HG03095 (cell line): ENCODE measurements at regions not wholly inside any gene's neighbourhood (a gene's known extent, or its start where the extent isn't known, plus 50 kb on each side); places are given as distances from the start of the nearest gene placed in this dataset.
"Not testable (repeated sequence)": the region's sequence is repeated elsewhere in the genome, so short reads cannot be mapped to it uniquely, and the experiment has no call there.

Source experiments
- ATAC-seq: cut with Tn5 transposase; IDR thresholded peaks from one replicate; pipeline ENCODE4 v1.9.1; 2021; ENCODE audit warnings: moderate library complexity; ENCODE audit not compliant: unreplicated experiment

GRCh38 chr22:47324435-47324990, 562.1 kb downstream of the TBC1D22A start:
- no peak for ATAC-seq

- ATAC-seq, result no peak
Measured at GRCh38 chr22:47323518-47323917, 561.1 kb downstream of the TBC1D22A start.

GRCh38 chr22:47322854-47323253, 560.4 kb downstream of the TBC1D22A start:
- no peak for ATAC-seq

- no peak for ATAC-seq
Measured at GRCh38 chr22:47320560-47320959, 558.1 kb downstream of the TBC1D22A start.

DNA sequence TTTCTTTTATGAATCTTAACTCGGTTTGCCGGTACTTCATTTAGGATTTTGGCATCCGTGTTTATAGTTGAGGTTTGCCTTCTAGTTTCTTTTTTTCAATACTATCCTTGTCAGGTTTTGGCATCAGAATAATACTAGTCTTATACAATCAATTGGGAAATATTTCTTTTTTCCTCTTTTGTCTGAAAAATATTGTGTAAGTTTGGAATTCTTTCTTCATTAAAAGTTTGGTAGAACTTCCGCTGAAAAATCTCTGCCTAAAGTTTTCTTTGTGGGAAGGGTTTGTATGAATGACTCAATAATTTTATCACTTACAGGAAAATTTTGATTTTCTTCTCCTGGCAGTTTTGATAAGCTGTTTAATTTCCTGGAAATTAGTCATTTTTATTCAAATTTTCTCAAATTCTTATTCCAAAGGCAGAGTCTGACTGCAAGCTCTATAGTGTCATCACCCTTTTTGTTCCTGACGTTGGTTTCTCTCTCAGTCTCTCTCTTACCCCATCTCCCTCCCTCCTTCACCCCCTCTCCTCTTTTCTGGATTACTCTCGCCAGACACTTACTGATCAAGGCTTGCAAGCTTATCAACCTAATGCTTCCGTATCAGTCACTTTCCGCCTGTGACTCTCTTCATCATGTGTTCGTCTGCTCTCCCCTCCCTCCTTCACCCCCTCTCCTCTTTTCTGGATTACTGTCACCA, 555.7 kb downstream of the TBC1D22A start:
- ATAC-seq, result no peak

DNA sequence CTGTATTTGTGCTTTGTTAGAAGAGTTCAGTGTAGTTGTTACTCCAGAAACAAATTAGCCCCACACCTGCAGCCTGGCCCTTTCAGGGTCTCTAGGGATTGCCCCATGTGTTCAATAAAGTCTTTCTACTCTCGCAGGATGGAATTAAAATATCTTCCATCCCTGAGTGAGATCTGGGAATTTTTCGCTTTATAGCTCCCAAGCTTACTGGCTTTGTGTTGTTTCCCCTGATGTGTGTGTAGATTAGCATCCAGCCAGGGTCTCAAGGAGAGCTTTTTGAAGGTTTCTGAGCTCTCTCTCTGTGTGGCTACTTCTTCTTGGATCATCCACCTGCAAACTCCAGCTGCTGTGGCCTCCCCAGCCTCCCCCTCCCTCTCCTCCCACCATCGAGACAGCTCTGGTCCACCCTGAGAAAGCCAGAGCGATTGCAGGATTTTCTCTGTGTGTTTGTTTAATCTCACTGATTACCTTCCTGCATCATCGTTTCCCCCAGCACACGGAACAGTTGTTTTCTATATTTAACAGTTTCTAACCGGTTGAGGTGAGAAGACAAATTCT, 553.5 kb downstream of the TBC1D22A start:
- ATAC-seq, result no peak

GRCh38 chr22:47310601-47311000, 548.2 kb downstream of the TBC1D22A start:
- ATAC-seq, result no peak

- ATAC-seq, result no peak
Measured at GRCh38 chr22:47309946-47310345, 547.5 kb downstream of the TBC1D22A start.

DNA sequence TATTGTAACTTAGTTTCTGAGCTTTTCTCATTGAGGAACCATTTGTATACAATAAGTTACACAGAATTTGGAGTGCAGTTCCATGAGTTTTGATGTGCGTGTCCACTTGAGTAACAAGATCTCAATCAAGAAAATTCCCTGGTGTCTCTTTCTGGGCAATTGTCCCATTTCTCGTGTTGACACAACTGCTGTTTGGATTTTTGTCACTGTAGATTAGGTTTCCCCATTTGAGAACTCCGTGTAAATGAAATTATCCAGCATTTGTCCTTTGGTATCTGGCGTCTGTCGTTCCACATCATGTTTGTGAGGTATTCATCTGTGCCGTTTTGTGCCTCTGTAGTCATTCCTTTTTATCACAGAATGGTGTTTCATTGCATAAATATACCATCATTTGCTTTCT, 547.0 kb downstream of the TBC1D22A start:
- ATAC-seq, result no peak

DNA sequence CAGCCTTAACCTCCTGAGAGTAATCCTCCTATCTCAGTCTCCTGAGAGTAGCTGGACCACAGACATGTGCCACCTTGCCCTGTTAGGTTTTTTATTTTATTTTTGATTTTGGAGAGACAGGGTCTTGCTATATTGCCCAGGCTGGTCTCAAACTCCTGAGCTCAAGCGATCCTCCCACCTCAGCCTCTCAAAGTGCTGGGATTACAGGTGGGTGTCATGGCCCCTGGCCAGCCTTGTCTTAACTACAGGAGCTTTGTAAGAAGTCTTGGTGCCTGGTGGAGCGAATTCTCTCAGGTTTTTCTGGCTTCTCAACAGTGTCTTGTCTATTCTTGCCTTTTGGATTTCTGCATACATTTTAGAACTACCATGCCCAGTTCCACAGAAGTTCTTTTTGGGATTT, 546.4 kb downstream of the TBC1D22A start:
- no peak for ATAC-seq

DNA sequence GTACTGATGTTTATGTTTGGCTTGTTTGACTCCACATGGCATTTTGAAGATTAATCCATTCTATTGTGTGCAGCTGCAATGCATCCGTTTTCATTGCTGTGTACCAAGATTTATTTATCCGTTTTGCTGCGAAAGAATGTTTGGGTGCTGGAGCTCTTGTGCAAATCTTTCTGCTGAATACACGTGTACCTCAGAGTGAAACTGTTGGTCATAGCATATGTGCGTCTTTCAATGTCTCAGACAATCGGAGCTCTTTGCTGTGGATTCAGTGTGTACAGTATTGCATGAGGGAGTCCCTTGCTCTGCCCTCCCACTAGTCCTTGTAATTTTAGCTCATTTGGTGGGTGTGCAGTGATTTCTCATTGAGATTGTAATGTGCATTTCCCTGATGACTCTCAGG, 545.4 kb downstream of the TBC1D22A start:
- ATAC-seq, result no peak

- no peak for ATAC-seq
Measured at GRCh38 chr22:47307326-47307725, 544.9 kb downstream of the TBC1D22A start.

GRCh38 chr22:47304854-47305253, 542.4 kb downstream of the TBC1D22A start:
- ATAC-seq, result no peak

DNA sequence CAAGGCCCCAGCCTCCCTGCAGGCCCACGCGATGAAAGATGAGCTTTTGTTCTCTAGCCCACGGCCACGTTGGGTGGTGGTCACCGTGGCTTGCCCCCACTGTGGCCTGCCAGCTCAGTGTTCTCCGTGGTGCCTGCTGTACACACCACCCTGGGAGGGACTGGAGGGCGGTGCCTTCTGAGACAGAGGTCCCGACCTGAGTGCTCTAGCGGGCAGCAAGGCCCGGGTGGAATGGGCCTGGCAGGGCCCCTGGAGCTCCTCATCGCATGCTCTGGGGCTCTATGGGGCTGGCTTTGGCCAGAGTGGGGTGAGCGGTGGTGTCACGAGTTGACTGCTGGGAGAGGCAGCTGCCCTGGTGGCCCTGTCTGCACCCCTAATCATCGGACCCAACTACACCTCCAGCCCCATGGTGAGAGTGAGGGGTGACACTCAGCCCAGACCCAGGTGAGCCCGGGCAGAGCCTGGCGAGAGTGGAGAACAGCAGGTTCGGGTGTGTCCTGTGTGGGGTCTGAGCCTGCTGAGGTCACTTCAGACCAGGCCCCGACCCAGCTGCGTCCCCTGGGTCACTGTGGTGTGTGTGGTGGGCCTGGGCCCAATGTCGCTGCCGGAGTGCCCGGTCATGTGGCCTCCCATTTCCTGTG, 541.9 kb downstream of the TBC1D22A start:
- ATAC-seq, result no peak

- no peak for ATAC-seq
Measured at GRCh38 chr22:47303161-47303890, 540.9 kb downstream of the TBC1D22A start.

- ATAC-seq, result not testable (repeated sequence)
Measured at GRCh38 chr22:47302587-47302986, 540.1 kb downstream of the TBC1D22A start.

GRCh38 chr22:47301820-47302475, 539.5 kb downstream of the TBC1D22A start:
- ATAC-seq, result no peak

DNA sequence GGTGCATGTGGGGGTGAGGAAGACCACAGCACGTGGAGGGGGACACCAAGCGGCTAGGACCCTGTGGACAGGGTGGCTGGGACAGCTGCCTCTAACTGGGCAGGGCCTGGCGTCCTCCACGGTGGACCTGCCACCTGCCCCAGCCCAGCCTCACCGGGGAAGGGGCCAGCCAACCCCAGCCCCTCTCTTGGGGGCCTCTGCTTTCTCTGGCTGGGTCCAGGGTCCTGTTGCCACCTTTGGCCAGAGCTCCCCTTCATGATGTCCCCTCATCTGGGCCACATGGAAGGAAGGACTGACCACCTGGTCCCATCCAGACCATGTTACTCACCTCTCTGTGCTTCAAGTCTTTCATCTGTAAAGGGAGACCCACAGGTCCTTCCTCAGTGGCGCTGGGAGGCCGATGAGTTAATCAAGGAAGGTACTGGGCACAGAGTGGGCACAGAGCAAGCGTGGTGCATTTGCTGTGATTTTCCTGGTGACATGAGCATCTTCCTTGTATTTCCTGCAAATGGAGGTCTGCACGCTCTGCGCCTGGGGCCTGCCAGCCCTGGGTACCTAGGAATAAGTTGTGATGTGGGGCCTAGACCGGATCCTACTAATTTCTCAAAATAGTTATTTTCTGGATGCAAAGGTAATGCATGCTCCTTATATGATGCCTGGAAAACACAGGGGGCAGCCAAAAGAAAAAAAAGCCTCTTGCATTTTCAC, 538.4 kb downstream of the TBC1D22A start:
- ATAC-seq, result no peak

GRCh38 chr22:47299863-47300697, 537.6 kb downstream of the TBC1D22A start:
- ATAC-seq, result no peak
